Stimulated activated CD8-positive, alpha-beta memory T cell treated with anti-CD3 and anti-CD28 coated beads, Interleukin-12 subunit alpha, Interleukin-12 subunit beta, amount 100 ng/mL, for 4 hours (primary cell): ENCODE measurements at regions not wholly inside any gene's neighbourhood (a gene's known extent, or its start where the extent isn't known, plus 50 kb on each side); places are given as distances from the start of the nearest gene placed in this dataset.

Source experiments
- DNase-seq: peaks from one replicate; pipeline ENCODE4 v3.0.0-alpha.2; 2020; ENCODE audit warnings: low read depth

DNA sequence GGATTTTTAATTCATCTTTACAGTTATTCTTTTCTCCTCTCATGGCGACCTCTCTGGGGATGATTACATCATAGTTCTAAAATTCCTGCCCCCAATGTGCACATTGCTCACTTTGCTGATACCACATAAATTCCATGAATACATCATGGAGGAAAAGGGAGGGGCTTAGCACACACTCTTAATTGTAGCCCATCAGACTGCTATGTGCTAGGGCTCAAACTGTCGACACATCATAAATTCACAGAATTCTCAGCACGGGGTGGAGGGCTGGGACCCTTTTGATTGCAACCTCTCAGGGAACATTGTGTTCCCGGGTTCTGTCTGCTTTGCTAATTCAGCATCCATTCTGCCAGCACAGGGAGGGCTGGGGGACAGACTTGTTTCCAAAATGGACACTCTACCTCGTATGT, 592.9 kb downstream of the BCOR start:
- no peak for DNase-seq

GRCh38 chrX:39506131-39506530, 591.6 kb downstream of the BCOR start:
- no peak for DNase-seq

- no peak for DNase-seq
Observed at GRCh38 chrX:39507034-39507433, 590.7 kb downstream of the BCOR start.

GRCh38 chrX:39507617-39508299, 590.0 kb downstream of the BCOR start:
- no peak for DNase-seq

GRCh38 chrX:39508300-39508692, 589.5 kb downstream of the BCOR start:
- DNase-seq = no peak

- DNase-seq = no peak
Observed at GRCh38 chrX:39509157-39509556, 588.6 kb downstream of the BCOR start.

DNA sequence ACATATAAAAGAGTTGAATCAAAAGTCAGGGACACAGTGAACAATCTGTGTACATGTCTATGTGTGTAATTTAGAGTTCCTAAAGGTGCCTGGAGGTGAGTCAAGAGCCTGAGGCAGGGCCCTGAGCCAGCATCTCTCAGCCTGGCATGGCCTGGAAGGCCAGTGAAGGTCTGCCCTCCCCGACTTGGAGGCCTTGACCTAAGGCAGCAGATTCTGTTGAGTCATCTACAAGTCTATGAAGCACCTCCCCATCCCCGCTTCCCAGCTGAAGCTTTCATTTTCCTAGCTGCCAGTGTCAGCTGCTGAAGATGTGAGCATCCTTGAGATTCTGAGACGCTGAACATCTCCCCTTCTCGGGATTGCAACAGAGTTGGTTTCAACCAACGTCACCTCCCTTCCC, 583.9 kb downstream of the BCOR start:
- DNase-seq = no peak

- DNase-seq = no peak
Observed at GRCh38 chrX:39514801-39515200, 583.0 kb downstream of the BCOR start.

- DNase-seq = no peak
Observed at GRCh38 chrX:39516427-39516841, 581.3 kb downstream of the BCOR start.

DNA sequence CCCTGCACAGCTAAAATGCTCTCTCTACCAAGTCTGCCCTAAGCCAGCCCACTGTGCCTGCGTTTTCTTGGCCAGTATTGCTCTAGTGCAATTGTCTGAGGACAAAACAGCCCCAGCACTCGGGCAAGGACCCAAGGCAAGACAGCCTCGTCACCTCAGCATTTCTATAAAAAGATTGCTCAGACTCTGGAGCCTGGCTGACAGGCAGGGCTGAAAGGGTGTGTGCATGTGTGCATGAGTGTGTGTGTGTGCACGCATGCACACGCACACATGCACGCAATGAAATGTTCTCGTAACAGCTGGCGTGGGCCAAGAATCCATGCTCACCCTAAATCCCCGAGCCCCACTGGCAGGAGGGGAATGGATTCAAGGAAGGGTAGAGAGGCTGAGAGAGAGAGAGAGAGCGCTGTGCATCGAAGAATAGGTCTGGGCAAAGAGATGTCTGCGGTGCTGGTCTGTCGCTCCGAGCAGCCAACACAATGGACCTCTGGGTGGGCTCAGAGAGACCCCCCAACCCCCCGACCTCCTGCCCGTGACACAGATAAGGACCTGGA, 579.2 kb downstream of the BCOR start:
- DNase-seq = no peak

- DNase-seq = no peak
Observed at GRCh38 chrX:39519030-39519488, 578.7 kb downstream of the BCOR start.

GRCh38 chrX:39519566-39520301, 578.0 kb downstream of the BCOR start:
- no peak for DNase-seq

GRCh38 chrX:39525758-39526157, 572.0 kb downstream of the BCOR start:
- DNase-seq = no peak

- no peak for DNase-seq
Observed at GRCh38 chrX:39527025-39527424, 570.7 kb downstream of the BCOR start.

DNA sequence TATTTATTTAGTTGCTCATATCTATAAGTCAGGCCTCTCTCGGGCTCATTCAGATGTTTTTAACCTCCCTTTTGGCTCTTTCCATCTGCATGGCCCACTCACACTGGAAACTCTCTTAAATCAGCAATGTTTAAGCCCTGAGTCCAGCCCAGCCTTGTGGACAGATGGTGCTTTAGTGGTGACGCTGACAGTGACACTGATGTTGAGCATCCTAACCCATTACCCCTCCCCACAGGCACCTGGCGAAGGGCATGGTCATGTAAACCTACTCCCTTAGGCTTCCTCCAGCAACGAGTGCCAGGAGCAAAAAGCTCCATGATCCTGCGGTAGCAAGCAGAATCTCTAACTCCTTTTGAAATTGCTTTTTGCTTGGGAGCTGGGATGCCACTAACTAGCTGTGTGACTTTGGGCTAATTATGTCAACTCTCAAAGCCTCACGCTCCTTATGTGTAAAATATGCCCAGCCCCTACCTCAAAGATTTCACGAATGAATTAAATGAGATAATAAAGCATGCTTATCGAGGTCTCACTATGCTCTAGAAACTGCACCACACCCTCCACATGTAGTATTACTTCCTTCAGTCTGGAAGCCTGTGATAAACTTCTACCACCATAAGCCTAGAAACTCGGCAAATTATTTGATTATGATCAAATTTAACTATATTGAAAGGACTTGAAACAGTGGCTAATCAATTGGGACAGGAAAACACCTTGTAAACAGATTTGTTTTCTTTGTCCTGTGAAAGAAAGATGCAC, 569.4 kb downstream of the BCOR start:
- no peak for DNase-seq

- no peak for DNase-seq
Observed at GRCh38 chrX:39532761-39533160, 565.0 kb downstream of the BCOR start.

- DNase-seq = no peak
Observed at GRCh38 chrX:39534949-39535348, 562.8 kb downstream of the BCOR start.

DNA sequence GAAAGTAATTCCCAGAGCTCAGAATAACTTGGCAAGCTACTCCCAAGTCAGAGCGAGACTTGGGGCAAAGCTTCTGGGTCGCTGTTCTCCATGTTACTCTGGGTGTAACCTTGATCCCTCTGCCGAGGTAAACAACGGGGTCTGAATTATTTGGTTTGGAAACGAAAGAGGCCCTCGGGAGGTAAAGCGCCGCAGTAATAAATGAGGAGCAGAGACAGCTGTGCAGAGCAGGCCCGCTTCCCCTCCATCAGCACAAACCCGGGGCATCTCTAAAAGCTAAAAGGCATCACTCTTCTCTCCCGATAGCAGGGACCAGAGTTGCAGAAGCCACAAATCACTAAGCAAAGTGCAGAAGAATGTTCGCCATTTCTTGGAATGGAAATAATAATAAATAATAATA, 561.5 kb downstream of the BCOR start:
- DNase-seq = no peak

DNA sequence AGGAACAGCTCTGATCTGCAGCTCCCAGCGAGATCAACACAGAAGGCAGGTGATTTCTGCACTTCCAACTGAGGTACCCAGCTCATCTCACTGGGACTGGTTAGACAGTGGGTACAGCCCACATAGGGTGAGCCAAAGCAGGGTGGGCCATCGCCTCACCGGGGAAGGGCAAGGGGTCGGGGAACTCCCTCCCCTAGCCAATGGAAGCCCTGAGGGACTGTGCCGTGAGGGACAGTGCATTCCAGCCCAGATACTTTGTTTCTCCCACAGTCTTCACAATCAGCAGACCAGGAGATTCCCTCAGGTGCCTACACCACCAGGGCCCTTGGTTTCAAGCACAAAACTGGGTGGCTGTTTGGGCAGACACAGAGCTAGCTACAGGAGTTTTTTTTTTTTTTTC, 555.9 kb downstream of the BCOR start:
- no peak for DNase-seq

- DNase-seq = no peak
Observed at GRCh38 chrX:39542316-39542715, 555.4 kb downstream of the BCOR start.

GRCh38 chrX:39550795-39551361, 546.9 kb downstream of the BCOR start:
- no peak for DNase-seq

DNA sequence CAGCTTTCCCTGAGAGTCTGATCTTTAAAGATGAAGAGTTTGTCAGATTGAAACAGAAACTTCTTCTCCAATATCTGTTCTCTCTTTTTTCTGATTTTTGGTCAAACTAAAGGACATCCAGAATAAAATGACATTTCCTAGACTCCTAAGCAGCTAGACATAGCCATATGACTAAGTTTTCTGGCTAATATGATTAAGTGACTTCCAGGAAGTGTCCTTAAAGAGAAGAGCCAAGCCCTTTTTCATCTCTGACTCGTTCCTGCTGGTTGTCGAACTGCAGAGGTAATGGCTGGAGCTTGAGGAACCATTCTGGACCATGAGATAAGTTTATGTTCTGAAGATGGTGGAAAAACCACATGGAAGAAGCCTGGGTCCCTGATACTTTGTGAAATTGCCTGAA, 546.0 kb downstream of the BCOR start:
- DNase-seq = no peak
